Fibroblast of lung (primary cell): ENCODE measurements at regions not wholly inside any gene's neighbourhood (a gene's known extent, or its start where the extent isn't known, plus 50 kb on each side); places are given as distances from the start of the nearest gene placed in this dataset.

Experiments used
- DNase-seq, 2 donors: peaks; one replicate each; pipeline versions ENCODE4 v3.0.0 to v3.0.0-alpha.2; 2010; ENCODE audit warnings: low read depth in 2 of 2
- H2AFZ ChIP-seq: 2 replicates; pipeline ENCODE4 v1.5.1; 2012; ENCODE audit warnings: low read length, control low read depth, inconsistent platforms
- H3K27ac ChIP-seq: 2 replicates; pipeline ENCODE4 v1.5.1; 2011; ENCODE audit warnings: low read length, control low read depth; ENCODE audit not compliant: insufficient read depth
- H3K27me3 ChIP-seq: 2 replicates; pipeline ENCODE4 v1.5.1; 2011; ENCODE audit warnings: mild to moderate bottlenecking, low read length; ENCODE audit not compliant: control insufficient read depth, insufficient read depth
- H3K36me3 ChIP-seq: 2 replicates; pipeline ENCODE4 v1.5.1; 2011; ENCODE audit warnings: low read length; ENCODE audit not compliant: control insufficient read depth, insufficient read depth
- H3K4me1 ChIP-seq: 2 replicates; pipeline ENCODE4 v1.5.1; 2011; ENCODE audit warnings: low read length; ENCODE audit not compliant: control insufficient read depth, insufficient read depth; ENCODE audit errors: extremely low read depth
- H3K4me2 ChIP-seq: 2 replicates; pipeline ENCODE4 v1.5.1; 2011; ENCODE audit warnings: low read length, control low read depth; ENCODE audit not compliant: insufficient read depth; ENCODE audit errors: extremely low read depth
- H3K4me3 ChIP-seq, 4 experiments: fragments of 200-600 bp in 1 of 4; sonication (generic) in 1 of 4; replicated peaks in 1 of 4; 2 replicates each; pipeline ENCODE4 v1.5.1; 2011 to 2016; ENCODE audit warnings: low read length in 4 of 4, low read depth in 3 of 4, mild to moderate bottlenecking in 3 of 4, control low read depth in 2 of 4, inconsistent platforms in 1 of 4, mixed read lengths in 1 of 4; ENCODE audit not compliant: insufficient read depth in 1 of 4; ENCODE audit errors: control extremely low read depth in 1 of 4
- H3K79me2 ChIP-seq: 2 replicates; pipeline ENCODE4 v1.5.1; 2012; ENCODE audit warnings: mild to moderate bottlenecking, low read length, inconsistent platforms; ENCODE audit not compliant: control insufficient read depth, insufficient read depth
- H3K9ac ChIP-seq: 2 replicates; pipeline ENCODE4 v1.5.1; 2011; ENCODE audit warnings: mild to moderate bottlenecking, low read length, control low read depth; ENCODE audit not compliant: insufficient read depth
- H3K9me3 ChIP-seq: 2 replicates; pipeline ENCODE4 v1.5.1; 2012; ENCODE audit warnings: low read depth, low read length; ENCODE audit not compliant: control insufficient read depth, insufficient read depth
- H4K20me1 ChIP-seq: 2 replicates; pipeline ENCODE4 v1.5.1; 2011; ENCODE audit warnings: low read length; ENCODE audit not compliant: control insufficient read depth, insufficient read depth; ENCODE audit errors: extremely low read depth
- CTCF ChIP-seq, 2 donors: IDR thresholded peaks in 1 of 2; conservative IDR thresholded peaks in 1 of 2; 1 replicate in 1 of 2; 2 replicates in 1 of 2; pipeline ENCODE4 v1.5.1; 2011 to 2012; ENCODE audit warnings: low read length in 2 of 2, control low read depth in 1 of 2, inconsistent platforms in 1 of 2, low read depth in 1 of 2, mild to moderate bottlenecking in 1 of 2
- EZH2 ChIP-seq: IDR thresholded peaks from 2 replicates; pipeline ENCODE4 v1.5.1; 2012; ENCODE audit warnings: low read length, control low read depth, mild to moderate bottlenecking; ENCODE audit errors: missing control alignments

- Histone ChIP-seq H3K4me2 (no peak overlapping the region), H3K27ac (no peak overlapping the region), H3K27me3 (no peaks in the 10 kb centered on the region), H3K9ac (no peak overlapping the region), H3K9me3 (no peaks in the 10 kb centered on the region), H3K36me3 (no peaks in the 10 kb centered on the region), H4K20me1 (no peaks in the 10 kb centered on the region), H3K4me3 (no peak overlapping the region), H2AFZ (no peak overlapping the region), H3K79me2 (no peaks in the 10 kb centered on the region), H3K4me1 (no peaks in the 10 kb centered on the region)
- no peak for DNase-seq
- TF ChIP-seq EZH2 (no peak), CTCF (conservative IDR thresholded peaks at IDR 0.05 in 1 of 2, IDR thresholded peaks at IDR 0.05 in 1 of 2; ENCODE audit: low read depth in 1 of 2, low read length in 2 of 2) (no peak)
These were observed 1037.1 kb upstream of the C9orf72 start for GRCh38 chr9:28610339-28610738.

- no peak overlapping the region for H3K4me2 ChIP-seq
- TF ChIP-seq CTCF (conservative IDR thresholded peaks at IDR 0.05 in 1 of 2, IDR thresholded peaks at IDR 0.05 in 1 of 2; ENCODE audit: low read depth in 1 of 2, low read length in 2 of 2) (no peak), EZH2 (no peak)
These were observed 1043.0 kb upstream of the C9orf72 start for GRCh38 chr9:28616310-28616709.

GRCh38 chr9:28620011-28620410 lies 1046.7 kb upstream of the C9orf72 start:
- H4K20me1 ChIP-seq = no peaks in the 10 kb centered on the region
- no peak overlapping the region for H3K9ac ChIP-seq
- H3K9me3 ChIP-seq = no peaks in the 10 kb centered on the region
- H3K27ac ChIP-seq = no peak overlapping the region
- no peak for DNase-seq
- no peak for TF ChIP-seq EZH2
- TF ChIP-seq CTCF (conservative IDR thresholded peaks at IDR 0.05 in 1 of 2, IDR thresholded peaks at IDR 0.05 in 1 of 2; ENCODE audit: low read depth in 1 of 2, low read length in 2 of 2) = no peak
- no peak overlapping the region for H2AFZ ChIP-seq
- no peaks in the 10 kb centered on the region for H3K4me1 ChIP-seq
- H3K4me3 ChIP-seq = no peak overlapping the region
- no peaks in the 10 kb centered on the region for H3K79me2 ChIP-seq
- H3K36me3 ChIP-seq = no peaks in the 10 kb centered on the region
- no peaks in the 10 kb centered on the region for H3K27me3 ChIP-seq
- H3K4me2 ChIP-seq = no peak overlapping the region

More at GRCh38 chr9:28616310-28616709, 1043.0 kb upstream of the C9orf72 start:
- Histone ChIP-seq H3K9ac (no peak overlapping the region), H3K36me3 (no peaks in the 10 kb centered on the region), H3K4me3 (no peak overlapping the region), H3K27me3 (no peaks in the 10 kb centered on the region), H3K4me1 (no peaks in the 10 kb centered on the region), H3K9me3 (no peaks in the 10 kb centered on the region), H4K20me1 (no peaks in the 10 kb centered on the region), H3K27ac (no peak overlapping the region), H3K79me2 (no peaks in the 10 kb centered on the region), H2AFZ (no peak overlapping the region)
- no peak for DNase-seq
